ENCODE measurements at regions not wholly inside any gene's neighbourhood (a gene's known extent, or its start where the extent isn't known, plus 50 kb on each side); places are given as distances from the start of the nearest gene placed in this dataset.

DNA sequence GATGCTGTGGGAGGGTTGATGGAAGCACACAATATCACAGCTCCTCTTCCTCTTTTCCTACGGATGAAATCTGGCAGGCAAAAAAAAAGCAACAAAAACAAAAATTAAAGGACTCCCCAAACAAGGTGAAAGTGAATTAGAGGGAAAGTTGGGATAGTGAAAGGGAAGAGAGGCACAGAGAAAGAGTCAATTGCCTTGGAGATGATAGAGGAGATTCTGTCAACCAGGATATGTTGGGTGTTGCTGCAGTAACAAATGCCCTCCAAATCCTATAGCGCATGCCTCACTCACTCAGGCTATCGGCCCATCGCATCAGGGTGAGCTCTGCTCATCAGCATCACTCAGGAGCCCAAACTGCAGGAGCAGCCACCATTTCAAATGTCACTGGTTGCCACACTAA, 119.1 kb downstream of the DLEU7 start:
- Histone ChIP-seq H3K4me1 (peaks cover 0 to 13% (median 0%) of the 10 kb centered on the region in 9 donors), H3K27ac (no peak overlapping the region), H3K36me3 (no peaks in the 10 kb centered on the region), H3K27me3 (no peaks in the 10 kb centered on the region), H3K9me3 (peaks cover 0 to 4% (median 0%) of the 10 kb centered on the region in 11 donors), H3K4me3 (no peak overlapping the region)
- DNase-seq (no peak), ATAC-seq (no peak)
- TF ChIP-seq, protein P1, sequence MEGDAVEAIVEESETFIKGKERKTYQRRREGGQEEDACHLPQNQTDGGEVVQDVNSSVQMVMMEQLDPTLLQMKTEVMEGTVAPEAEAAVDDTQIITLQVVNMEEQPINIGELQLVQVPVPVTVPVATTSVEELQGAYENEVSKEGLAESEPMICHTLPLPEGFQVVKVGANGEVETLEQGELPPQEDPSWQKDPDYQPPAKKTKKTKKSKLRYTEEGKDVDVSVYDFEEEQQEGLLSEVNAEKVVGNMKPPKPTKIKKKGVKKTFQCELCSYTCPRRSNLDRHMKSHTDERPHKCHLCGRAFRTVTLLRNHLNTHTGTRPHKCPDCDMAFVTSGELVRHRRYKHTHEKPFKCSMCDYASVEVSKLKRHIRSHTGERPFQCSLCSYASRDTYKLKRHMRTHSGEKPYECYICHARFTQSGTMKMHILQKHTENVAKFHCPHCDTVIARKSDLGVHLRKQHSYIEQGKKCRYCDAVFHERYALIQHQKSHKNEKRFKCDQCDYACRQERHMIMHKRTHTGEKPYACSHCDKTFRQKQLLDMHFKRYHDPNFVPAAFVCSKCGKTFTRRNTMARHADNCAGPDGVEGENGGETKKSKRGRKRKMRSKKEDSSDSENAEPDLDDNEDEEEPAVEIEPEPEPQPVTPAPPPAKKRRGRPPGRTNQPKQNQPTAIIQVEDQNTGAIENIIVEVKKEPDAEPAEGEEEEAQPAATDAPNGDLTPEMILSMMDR (IDR thresholded peaks at IDR 0.05) = no peak
- WGBS, 2 donors = 85 to 93% methylated on average over 4 of the region's 4 CpGs
- intact Hi-C loops (cut with DNase I) = no loop called here

GRCh38 chr13:50724913-50725312, 118.6 kb downstream of the DLEU7 start:
- H3K36me3 ChIP-seq = no peaks in the 10 kb centered on the region
- no peak overlapping the region for H3K4me3 ChIP-seq
- TF ChIP-seq, protein P1 (IDR thresholded peaks at IDR 0.05) = no peak
- DNase-seq (no peak), ATAC-seq (no peak)
- intact Hi-C loops (cut with DNase I) = no loop called here
- peaks cover 0 to 13% (median 0%) of the 10 kb centered on the region in 9 donors for H3K4me1 ChIP-seq
- H3K9me3 ChIP-seq = peaks cover 0 to 4% (median 0%) of the 10 kb centered on the region in 11 donors
- no peaks in the 10 kb centered on the region for H3K27me3 ChIP-seq
- H3K27ac ChIP-seq = no peak overlapping the region
- 62 to 68% methylated on average over 5 of the region's 5 CpGs for WGBS, 2 donors

- TF ChIP-seq, protein P1 (IDR thresholded peaks at IDR 0.05) = no peak
- ATAC-seq (no peak), DNase-seq (no peak)
- H3K9me3 ChIP-seq = peaks cover 0 to 8% (median 0%) of the 10 kb centered on the region in 11 donors
- no peaks in the 10 kb centered on the region for H3K36me3 ChIP-seq
- no peaks in the 10 kb centered on the region for H3K27me3 ChIP-seq
- H3K4me1 ChIP-seq = peaks cover 0 to 13% (median 1%) of the 10 kb centered on the region in 9 donors
- intact Hi-C loops (cut with DNase I) = no loop called here
- 82 to 94% methylated on average over 4 of the region's 4 CpGs for WGBS, 2 donors
- no peak overlapping the region for H3K4me3 ChIP-seq
- no peak overlapping the region for H3K27ac ChIP-seq
Observed at GRCh38 chr13:50726164-50726563, 117.3 kb downstream of the DLEU7 start.

GRCh38 chr13:50729177-50729576, 114.3 kb downstream of the DLEU7 start:
- peaks cover 0 to 8% (median 0%) of the 10 kb centered on the region in 11 donors for H3K9me3 ChIP-seq
- no peak for ATAC-seq
- TF ChIP-seq, protein P1 (IDR thresholded peaks at IDR 0.05) = no peak
- H3K27ac ChIP-seq = no peak overlapping the region
- H3K36me3 ChIP-seq = no peaks in the 10 kb centered on the region
- H3K27me3 ChIP-seq = no peaks in the 10 kb centered on the region
- no peak overlapping the region for H3K4me3 ChIP-seq
- intact Hi-C loops (cut with DNase I) = no loop called here
- peaks cover 0 to 26% (median 4%) of the 10 kb centered on the region in 9 donors for H3K4me1 ChIP-seq
- no peak for DNase-seq
